Dermis microvascular lymphatic vessel endothelial cell (primary cell): ENCODE measurements at regions not wholly inside any gene's neighbourhood (a gene's known extent, or its start where the extent isn't known, plus 50 kb on each side); places are given as distances from the start of the nearest gene placed in this dataset.
"Not testable (repeated sequence)": the region's sequence is repeated elsewhere in the genome, so short reads cannot be mapped to it uniquely, and the experiment has no call there.

Experiments
- DNase-seq, 2 donors: peaks; one replicate each; pipeline versions ENCODE4 v3.0.0 to v3.0.0-alpha.2; 2010; ENCODE audit warnings: low read depth in 2 of 2

DNA sequence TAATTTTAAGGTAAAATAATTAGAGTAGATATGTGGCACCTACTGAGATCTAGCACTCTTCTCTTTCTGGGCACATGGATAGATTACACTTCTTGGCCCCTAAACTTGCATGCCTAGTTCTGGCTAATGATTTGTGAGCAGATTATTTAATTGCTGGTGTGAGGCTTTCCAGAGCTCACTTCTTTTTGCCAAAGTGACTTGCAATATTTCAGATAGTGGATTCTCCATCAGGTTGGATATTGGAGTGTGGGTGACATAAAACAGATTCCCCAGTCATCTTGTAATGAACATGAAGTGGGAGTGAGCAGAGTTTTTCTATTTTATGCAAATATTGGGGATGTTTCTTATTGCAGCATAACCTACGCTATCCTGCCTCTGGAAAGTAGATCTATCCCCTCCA is 247.9 kb downstream of the KLF5 start:
- no peak for DNase-seq

- no peak for DNase-seq
Measured at GRCh38 chr13:73304442-73304841, 245.6 kb downstream of the KLF5 start.

- DNase-seq: no peak
Measured at GRCh38 chr13:73303851-73304250, 245.0 kb downstream of the KLF5 start.

GRCh38 chr13:73301622-73302021 is 242.8 kb downstream of the KLF5 start:
- DNase-seq: not testable (repeated sequence)

DNA sequence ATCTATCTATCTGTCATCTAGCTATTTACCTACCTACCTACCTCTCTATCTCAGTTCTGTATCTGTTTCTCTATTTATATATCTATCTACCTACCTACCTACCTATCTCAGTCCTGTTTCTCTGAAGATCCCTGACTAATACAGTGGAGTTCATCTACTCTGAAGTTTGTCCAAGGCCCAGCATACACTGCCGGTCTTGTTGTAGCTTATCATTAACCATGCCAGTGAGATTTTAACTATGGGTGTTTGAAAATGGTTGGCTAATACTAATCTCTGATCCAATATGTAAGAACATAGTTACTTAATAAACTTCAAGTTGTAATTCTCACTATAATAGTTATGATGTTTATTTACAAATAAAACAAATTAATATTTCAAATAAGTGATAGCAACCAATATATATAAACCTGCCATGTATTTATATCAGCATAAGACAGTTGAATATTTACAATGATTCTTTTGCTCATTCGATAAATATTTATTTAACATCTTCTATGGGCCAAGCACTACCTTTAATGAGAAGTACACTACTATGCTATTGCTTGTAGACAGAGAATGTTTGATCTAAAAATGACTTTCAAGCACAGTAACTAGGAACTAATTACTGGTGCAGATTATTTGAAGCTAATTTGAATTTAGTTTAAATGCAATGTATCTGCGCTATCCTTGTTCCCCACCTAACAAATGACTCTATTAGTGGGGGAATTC is 242.1 kb downstream of the KLF5 start:
- DNase-seq: no peak

- DNase-seq: no peak
Measured at GRCh38 chr13:73299787-73300186, 241.0 kb downstream of the KLF5 start.

- no peak for DNase-seq
Measured at GRCh38 chr13:73293913-73294523, 235.2 kb downstream of the KLF5 start.

DNA sequence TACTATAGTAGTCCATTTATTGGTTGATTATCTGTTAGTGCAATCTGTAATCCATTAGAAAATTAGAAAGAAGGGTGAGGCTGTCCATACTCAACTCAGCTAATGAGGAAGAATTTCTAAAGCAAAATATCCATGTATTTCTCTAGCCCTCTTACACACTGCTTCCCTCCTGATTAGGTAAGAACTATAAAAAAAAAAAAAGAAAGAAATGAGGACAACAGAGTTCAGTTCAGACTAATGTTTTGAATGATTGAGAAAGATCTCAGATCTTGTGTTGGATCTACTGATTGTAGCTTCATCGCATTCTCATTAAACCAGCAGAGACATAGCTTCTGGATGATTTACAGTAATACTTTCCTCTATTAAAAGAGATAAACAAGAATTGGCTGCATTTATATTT is 233.3 kb downstream of the KLF5 start:
- no peak for DNase-seq

DNA sequence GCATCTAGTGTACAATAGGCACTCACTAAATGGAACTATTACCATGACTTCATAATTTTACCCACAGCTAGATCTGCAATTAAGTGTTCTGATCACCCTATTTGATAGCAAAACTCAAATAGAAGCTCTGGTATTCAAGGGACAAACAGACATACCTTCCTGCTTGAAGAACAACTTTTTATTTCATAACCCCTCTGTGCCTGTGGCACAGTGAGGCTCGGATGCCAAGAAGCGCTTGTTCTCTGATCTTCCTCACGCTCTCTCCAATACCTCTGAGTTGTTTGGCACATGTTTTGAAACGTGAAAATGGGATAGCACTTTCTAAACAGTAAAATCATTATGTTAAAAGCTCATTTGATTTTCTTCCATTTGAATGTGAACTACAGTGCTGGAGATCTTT is 232.0 kb downstream of the KLF5 start:
- DNase-seq: no peak

DNA sequence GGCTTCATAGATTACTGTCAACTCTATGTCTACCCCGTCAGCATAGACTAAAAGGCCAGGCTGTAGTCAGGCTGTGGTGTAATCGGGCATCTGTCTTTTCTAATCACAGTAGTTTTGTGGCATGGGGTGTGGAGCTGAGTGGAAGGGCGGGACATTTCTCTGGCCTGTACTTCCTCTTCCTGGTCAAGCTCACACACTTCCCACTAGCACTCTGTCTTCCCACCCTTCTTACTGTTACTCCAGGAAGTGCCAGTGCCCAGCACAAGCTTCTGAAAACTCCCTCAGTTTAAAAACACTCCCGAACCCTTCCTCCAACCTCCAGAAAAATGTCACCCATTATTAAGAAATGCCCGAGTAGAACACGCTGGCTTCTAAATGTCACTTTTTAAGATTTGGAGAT is 229.8 kb downstream of the KLF5 start:
- no peak for DNase-seq

GRCh38 chr13:73287831-73288230 is 229.0 kb downstream of the KLF5 start:
- DNase-seq: no peak

- no peak for DNase-seq
Measured at GRCh38 chr13:73286942-73287620, 228.3 kb downstream of the KLF5 start.

DNA sequence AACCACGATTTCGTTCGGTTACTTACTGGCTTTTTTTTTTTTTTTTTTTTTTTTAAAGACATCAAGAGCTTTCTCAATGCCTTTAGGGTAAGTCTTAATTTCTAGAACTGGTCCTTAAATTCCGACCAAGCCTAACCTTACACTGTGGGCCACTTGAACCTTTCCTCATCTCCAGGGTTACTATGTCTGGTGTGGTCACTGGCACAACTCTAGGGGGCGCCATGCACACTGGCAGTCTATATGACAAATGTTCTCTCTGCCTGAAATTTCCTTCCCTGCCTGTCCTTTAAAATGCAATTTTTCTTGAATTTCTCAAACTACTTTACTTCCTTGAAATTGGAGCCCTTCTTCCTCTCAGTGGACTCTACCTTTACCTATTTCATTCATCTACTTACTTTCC is 227.4 kb downstream of the KLF5 start:
- DNase-seq: no peak

DNA sequence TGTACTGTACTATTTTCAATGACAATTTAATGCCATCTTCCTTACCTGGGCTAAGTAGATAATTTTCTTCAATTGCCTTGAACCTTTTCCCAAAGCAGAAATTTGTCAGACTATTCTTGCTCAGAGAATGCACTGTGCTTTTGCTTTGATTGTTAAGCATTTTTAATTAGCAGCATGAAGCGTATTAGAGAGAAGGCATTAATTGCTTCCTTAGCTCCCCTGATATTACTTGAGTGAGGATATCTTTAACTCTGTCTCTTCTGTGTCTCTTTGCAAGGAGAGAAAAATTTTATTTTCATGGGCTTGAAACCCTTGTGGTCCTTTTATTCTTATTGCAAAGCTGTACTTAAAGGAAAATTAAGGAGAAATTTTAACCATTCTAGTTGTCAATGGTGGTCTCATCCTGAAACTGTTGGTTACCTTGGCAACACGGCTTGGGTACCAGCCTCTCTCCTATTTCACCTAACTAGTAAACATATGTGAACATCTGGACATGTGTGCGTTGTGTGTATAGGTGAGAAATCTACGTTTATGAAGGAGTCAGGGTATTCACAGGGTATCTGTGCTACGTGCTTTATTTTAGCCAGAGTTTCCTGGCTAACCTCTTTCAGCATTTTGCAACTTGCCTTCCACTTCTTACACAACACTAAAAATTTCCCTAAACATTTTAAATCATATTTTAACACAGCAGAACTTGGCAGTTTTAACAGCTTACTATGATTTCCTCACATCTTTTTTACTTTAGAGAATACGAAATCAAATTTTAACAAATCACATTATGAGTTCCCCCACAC is 225.5 kb downstream of the KLF5 start:
- no peak for DNase-seq

DNA sequence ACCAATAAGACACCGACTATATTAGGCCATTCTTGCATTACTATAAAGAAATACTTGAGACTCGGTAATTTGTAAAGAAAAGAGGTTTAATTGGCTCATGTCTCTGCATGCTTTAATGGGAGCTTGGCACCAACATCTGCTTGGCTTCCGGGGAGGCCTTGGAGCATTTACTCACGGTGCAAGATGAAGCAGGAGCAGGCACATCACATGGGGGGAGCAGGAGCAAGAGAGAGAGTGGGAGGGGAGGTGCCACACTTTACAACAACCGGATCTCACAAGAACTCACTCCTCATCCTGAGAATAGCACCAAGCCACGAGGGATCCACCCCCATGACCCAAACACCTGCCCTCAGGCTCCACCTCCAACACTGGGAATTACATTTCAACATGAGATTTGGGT is 224.8 kb downstream of the KLF5 start:
- no peak for DNase-seq

DNA sequence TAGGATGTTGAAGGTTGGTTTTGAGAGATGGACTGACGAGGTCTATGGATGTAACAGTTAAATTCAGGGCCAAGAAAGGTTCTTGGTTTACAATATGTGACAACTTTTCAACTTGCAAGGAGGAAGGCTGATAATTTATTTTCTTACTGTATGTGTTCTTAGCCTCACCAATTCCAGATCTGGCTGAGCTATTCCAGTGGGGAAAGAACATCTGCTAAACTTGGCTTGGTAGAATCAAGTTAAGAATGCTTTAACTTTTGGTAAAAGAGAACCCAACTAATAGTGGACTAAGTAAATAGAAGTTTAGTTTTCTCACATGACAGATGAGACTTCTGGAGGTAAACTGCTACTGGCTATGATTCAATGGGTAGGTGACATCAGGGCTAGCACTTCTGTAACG is 222.9 kb downstream of the KLF5 start:
- DNase-seq: no peak

GRCh38 chr13:73278186-73278585 is 219.4 kb downstream of the KLF5 start:
- DNase-seq: no peak

- no peak for DNase-seq
Measured at GRCh38 chr13:73275163-73275562, 216.4 kb downstream of the KLF5 start.

DNA sequence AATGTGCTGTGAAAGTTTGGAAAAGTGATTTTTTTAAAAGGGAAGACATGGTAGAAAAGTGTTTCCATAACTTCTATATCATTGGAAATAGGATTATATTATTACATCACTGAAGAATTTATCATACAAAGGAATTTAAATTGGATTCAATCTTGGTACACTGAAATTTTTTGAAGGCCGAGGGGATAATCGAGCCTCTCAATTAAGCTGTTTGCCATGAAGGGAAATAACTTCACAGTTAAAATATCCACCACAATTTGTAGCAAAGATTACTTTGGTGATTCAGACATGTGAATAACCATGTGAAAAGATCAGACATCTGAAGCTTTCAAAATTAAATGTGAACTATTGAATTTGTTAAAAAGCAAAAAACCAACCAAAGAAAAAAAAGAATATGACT is 215.3 kb downstream of the KLF5 start:
- no peak for DNase-seq

GRCh38 chr13:73273745-73274144 is 214.9 kb downstream of the KLF5 start:
- DNase-seq: no peak

DNA sequence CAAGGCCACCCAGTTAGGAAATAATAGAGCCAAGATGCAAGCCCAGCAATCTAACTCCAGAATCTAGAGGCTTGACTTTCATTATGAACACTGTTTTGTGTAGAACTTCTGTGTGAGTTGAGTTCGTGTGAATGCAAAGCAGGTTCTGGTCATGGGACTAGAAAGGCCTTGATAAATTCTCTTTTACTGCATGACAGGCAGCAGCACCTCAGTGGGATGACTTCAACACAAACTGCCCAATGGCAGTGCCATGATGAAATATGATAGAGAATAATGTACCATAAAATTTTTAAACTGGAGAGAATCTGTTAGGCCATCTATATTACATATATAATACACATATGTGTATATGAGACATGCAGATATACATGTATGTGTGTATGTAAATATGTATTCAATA is 214.5 kb downstream of the KLF5 start:
- no peak for DNase-seq

- DNase-seq: no peak
Measured at GRCh38 chr13:73272831-73273230, 214.0 kb downstream of the KLF5 start.
